SIG-M5 treated with dmso at 0.1 percent for 504 hours (cell line): ENCODE measurements at regions not wholly inside any gene's neighbourhood (a gene's known extent, or its start where the extent isn't known, plus 50 kb on each side); places are given as distances from the start of the nearest gene placed in this dataset.

ENCODE experiments used
- DNase-seq: peaks from one replicate; lab custom pipeline; 2025; ENCODE audit not compliant: unreplicated experiment; lab: John Stamatoyannopoulos, UW

GRCh38 chr10:4068629-4069028, 283.6 kb upstream of the KLF6 start:
- no peak for DNase-seq

- no peak for DNase-seq
Observed at GRCh38 chr10:4067931-4068561, 283.0 kb upstream of the KLF6 start.

- DNase-seq, result peak; percentile 11
Observed at GRCh38 chr10:4067531-4067930, 282.5 kb upstream of the KLF6 start.

- no peak for DNase-seq
Observed at GRCh38 chr10:4066581-4067390, 281.8 kb upstream of the KLF6 start.

- no peak for DNase-seq
Observed at GRCh38 chr10:4064489-4064888, 279.5 kb upstream of the KLF6 start.

GRCh38 chr10:4063717-4064116, 278.7 kb upstream of the KLF6 start:
- DNase-seq, result no peak

- DNase-seq, result no peak
Observed at GRCh38 chr10:4062751-4063150, 277.7 kb upstream of the KLF6 start.

- DNase-seq, result no peak
Observed at GRCh38 chr10:4062072-4062471, 277.1 kb upstream of the KLF6 start.

- no peak for DNase-seq
Observed at GRCh38 chr10:4061441-4061951, 276.5 kb upstream of the KLF6 start.

GRCh38 chr10:4059471-4060138, 274.6 kb upstream of the KLF6 start:
- DNase-seq, result no peak

- peak; percentile 6 for DNase-seq
Observed at GRCh38 chr10:4058514-4059029, 273.6 kb upstream of the KLF6 start.

- DNase-seq, result no peak
Observed at GRCh38 chr10:4057725-4058513, 272.9 kb upstream of the KLF6 start.

- DNase-seq, result no peak
Observed at GRCh38 chr10:4057021-4057420, 272.0 kb upstream of the KLF6 start.

GRCh38 chr10:4054656-4055435, 269.8 kb upstream of the KLF6 start:
- no peak for DNase-seq

- DNase-seq, result peak; percentile 39
Observed at GRCh38 chr10:4053940-4054339, 268.9 kb upstream of the KLF6 start.

GRCh38 chr10:4051641-4052151, 266.7 kb upstream of the KLF6 start:
- no peak for DNase-seq

- no peak for DNase-seq
Observed at GRCh38 chr10:4051011-4051640, 266.1 kb upstream of the KLF6 start.

- DNase-seq, result no peak
Observed at GRCh38 chr10:4050061-4050460, 265.1 kb upstream of the KLF6 start.

- no peak for DNase-seq
Observed at GRCh38 chr10:4049348-4049747, 264.3 kb upstream of the KLF6 start.
